Osteoblast (primary cell): ENCODE measurements at regions not wholly inside any gene's neighbourhood (a gene's known extent, or its start where the extent isn't known, plus 50 kb on each side); places are given as distances from the start of the nearest gene placed in this dataset.

Source experiments
- DNase-seq: peaks from one replicate; pipeline ENCODE4 v3.0.0; 2011; ENCODE audit warnings: low spot score, mixed read lengths; ENCODE audit not compliant: insufficient read length; ENCODE audit errors: missing footprints
- H2AFZ ChIP-seq: 2 replicates; pipeline ENCODE4 v1.6.0; 2011; ENCODE audit warnings: mild to moderate bottlenecking, low read length
- H3K27ac ChIP-seq: 2 replicates; pipeline ENCODE4 v1.5.1; 2011; ENCODE audit warnings: mild to moderate bottlenecking, low read depth, low read length, moderate library complexity
- H3K27me3 ChIP-seq: 2 replicates; pipeline ENCODE4 v1.6.0; 2012; ENCODE audit warnings: mild to moderate bottlenecking, control low read depth, inconsistent platforms, low read length, moderate library complexity; ENCODE audit not compliant: insufficient read depth
- H3K36me3 ChIP-seq: 2 replicates; pipeline ENCODE4 v1.5.1; 2011; ENCODE audit warnings: mild to moderate bottlenecking, low read length, control low read depth, moderate library complexity; ENCODE audit not compliant: insufficient read depth
- H3K4me1 ChIP-seq: 2 replicates; pipeline ENCODE4 v1.5.1; 2011; ENCODE audit warnings: mild to moderate bottlenecking, low read length, control low read depth, moderate library complexity; ENCODE audit not compliant: insufficient read depth
- H3K4me2 ChIP-seq: 2 replicates; pipeline ENCODE4 v1.6.0; 2011; ENCODE audit warnings: mild to moderate bottlenecking, low read length; ENCODE audit not compliant: insufficient read depth
- H3K4me3 ChIP-seq: fragments of 200-600 bp; sonication (generic); 3 replicates; pipeline ENCODE4 v1.5.1; 2012; ENCODE audit warnings: mild to moderate bottlenecking, low read length, inconsistent platforms; ENCODE audit not compliant: insufficient read depth
- H3K79me2 ChIP-seq: 2 replicates; pipeline ENCODE4 v1.6.0; 2012; ENCODE audit warnings: mild to moderate bottlenecking, low read length, control low read depth, inconsistent platforms; ENCODE audit not compliant: insufficient read depth
- H3K9me3 ChIP-seq: 2 replicates; pipeline ENCODE4 v1.5.1; 2011; ENCODE audit warnings: low read depth, low read length, control low read depth
- H4K20me1 ChIP-seq: 2 replicates; pipeline ENCODE4 v1.6.0; 2012; ENCODE audit warnings: mild to moderate bottlenecking, low read length, control low read depth; ENCODE audit not compliant: insufficient read depth
- TF ChIP-seq, protein P1 (sequence below): IDR thresholded peaks from 2 replicates; pipeline ENCODE4 v1.5.1; 2011; ENCODE audit warnings: mild to moderate bottlenecking, low read depth, low read length, moderate library complexity; ENCODE audit errors: extremely low read depth

DNA sequence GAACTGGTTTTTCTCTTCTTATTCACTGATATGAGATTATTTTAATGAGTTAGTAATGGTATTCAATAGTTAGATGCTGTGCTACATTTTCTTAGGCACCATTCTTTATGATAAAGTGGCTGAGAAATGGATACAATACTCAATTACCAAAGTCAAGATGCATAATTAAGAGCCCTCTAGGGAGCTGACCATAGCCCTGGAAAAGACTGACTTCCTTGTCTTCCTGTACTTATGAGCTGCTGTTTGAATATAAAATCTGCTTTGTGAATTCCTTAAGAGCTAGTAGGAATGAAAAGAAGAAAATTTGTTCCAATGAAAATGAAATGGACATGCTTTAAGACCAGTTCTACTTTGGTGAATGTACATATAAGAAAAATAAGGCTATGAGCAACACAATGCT, 452.3 kb downstream of the KCNA4 start:
- Histone ChIP-seq H3K36me3 (no peaks in the 10 kb centered on the region), H3K9me3 (no peaks in the 10 kb centered on the region), H3K79me2 (no peaks in the 10 kb centered on the region), H3K4me3 (no peak overlapping the region), H3K4me2 (no peak overlapping the region), H4K20me1 (no peaks in the 10 kb centered on the region), H3K27me3 (no peaks in the 10 kb centered on the region), H3K27ac (no peak overlapping the region), H3K4me1 (no peaks in the 10 kb centered on the region), H2AFZ (no peak overlapping the region)
- TF ChIP-seq, protein P1, sequence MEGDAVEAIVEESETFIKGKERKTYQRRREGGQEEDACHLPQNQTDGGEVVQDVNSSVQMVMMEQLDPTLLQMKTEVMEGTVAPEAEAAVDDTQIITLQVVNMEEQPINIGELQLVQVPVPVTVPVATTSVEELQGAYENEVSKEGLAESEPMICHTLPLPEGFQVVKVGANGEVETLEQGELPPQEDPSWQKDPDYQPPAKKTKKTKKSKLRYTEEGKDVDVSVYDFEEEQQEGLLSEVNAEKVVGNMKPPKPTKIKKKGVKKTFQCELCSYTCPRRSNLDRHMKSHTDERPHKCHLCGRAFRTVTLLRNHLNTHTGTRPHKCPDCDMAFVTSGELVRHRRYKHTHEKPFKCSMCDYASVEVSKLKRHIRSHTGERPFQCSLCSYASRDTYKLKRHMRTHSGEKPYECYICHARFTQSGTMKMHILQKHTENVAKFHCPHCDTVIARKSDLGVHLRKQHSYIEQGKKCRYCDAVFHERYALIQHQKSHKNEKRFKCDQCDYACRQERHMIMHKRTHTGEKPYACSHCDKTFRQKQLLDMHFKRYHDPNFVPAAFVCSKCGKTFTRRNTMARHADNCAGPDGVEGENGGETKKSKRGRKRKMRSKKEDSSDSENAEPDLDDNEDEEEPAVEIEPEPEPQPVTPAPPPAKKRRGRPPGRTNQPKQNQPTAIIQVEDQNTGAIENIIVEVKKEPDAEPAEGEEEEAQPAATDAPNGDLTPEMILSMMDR: no peak
- DNase-seq: no peak

DNA sequence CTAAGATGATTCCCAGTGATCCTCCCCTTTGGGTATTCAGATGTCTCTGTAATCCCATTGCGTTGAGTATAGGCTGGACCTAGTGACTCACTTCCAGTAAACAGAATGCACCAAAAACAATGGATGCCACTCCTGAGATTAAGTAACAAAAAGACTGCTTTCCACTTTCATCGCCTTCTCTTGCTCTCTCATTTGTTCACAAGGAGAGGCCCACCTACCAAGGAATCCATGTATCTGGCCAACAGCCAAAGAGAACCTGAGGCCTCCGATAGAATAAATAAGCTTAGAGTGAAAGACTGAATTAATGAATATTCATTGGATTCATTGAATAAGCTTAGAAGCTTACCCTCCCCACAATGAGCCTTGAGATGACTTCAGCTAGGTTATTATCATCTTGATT, 454.6 kb downstream of the KCNA4 start:
- no peak overlapping the region for H2AFZ ChIP-seq
- no peak overlapping the region for H3K27ac ChIP-seq
- no peaks in the 10 kb centered on the region for H3K27me3 ChIP-seq
- H3K4me3 ChIP-seq: no peak overlapping the region
- H3K4me2 ChIP-seq: no peak overlapping the region
- no peaks in the 10 kb centered on the region for H4K20me1 ChIP-seq
- DNase-seq: no peak
- H3K4me1 ChIP-seq: no peaks in the 10 kb centered on the region
- no peaks in the 10 kb centered on the region for H3K36me3 ChIP-seq
- H3K9me3 ChIP-seq: peaks cover 1% of the 10 kb centered on the region
- TF ChIP-seq, protein P1: no peak
- H3K79me2 ChIP-seq: no peaks in the 10 kb centered on the region

DNA sequence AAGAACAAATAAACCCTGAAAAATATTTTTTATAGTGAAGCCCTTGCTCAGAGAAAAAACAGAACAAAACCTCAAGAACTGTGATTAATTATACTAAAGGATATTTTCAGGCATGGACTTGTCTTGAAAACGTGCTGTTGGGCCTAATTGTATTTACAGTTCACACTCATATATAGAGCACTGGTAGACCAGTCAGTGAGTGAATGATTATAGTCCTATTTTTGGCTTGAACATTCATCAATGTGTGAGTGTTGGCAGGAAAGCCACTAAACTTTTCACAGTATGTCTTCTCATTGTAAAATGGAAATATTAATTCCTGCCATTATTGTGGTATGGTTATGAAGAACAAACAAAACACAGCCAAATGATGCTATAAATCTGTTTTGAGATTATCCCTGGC, 462.8 kb downstream of the KCNA4 start:
- H3K27ac ChIP-seq: no peak overlapping the region
- no peaks in the 10 kb centered on the region for H3K79me2 ChIP-seq
- TF ChIP-seq, protein P1: no peak
- H3K4me1 ChIP-seq: no peaks in the 10 kb centered on the region
- peaks cover 1% of the 10 kb centered on the region for H3K9me3 ChIP-seq
- H4K20me1 ChIP-seq: no peaks in the 10 kb centered on the region
- DNase-seq: no peak
- H3K4me2 ChIP-seq: no peak overlapping the region
- no peak overlapping the region for H2AFZ ChIP-seq
- H3K27me3 ChIP-seq: no peaks in the 10 kb centered on the region
- no peaks in the 10 kb centered on the region for H3K36me3 ChIP-seq
- no peak overlapping the region for H3K4me3 ChIP-seq

DNA sequence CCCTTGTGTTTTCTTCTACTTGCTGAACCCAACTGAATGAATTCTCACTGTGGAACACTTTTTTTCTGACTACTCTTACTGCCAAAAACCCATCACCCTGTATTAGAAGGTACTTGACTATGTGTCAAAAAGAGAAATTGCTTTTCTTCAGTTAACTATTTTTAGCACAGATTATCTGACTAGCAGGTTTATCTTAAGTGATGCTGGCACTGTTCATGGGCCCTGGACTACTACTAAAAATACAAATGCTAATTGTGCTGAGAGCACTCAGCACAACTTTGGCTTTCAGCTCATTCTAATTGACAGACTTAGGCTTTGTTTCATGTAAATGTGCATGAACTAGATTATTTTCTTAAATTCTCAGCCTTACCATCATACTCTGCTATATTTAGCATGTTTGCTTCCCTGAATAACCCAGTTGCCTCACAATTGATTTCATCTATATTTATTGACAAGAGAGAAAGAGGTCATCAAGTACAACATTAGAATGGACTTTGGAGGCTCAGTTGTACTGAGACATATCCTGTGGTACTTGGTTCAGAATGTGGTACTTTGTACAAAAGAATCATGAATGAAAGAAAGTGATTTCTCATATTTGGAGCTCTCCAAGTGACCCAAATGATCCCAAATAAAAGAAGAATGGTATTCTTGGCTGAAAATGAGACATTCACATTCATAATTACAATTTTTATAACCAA, 478.3 kb downstream of the KCNA4 start:
- no peak overlapping the region for H3K27ac ChIP-seq
- no peaks in the 10 kb centered on the region for H3K27me3 ChIP-seq
- H3K36me3 ChIP-seq: no peaks in the 10 kb centered on the region
- H2AFZ ChIP-seq: no peak overlapping the region
- TF ChIP-seq, protein P1: no peak
- H4K20me1 ChIP-seq: no peaks in the 10 kb centered on the region
- H3K4me3 ChIP-seq: no peak overlapping the region
- no peak for DNase-seq
- no peaks in the 10 kb centered on the region for H3K4me1 ChIP-seq
- H3K9me3 ChIP-seq: no peaks in the 10 kb centered on the region
- no peaks in the 10 kb centered on the region for H3K79me2 ChIP-seq
- H3K4me2 ChIP-seq: no peak overlapping the region
